ENCODE measurements at regions not wholly inside any gene's neighbourhood (a gene's known extent, or its start where the extent isn't known, plus 50 kb on each side); places are given as distances from the start of the nearest gene placed in this dataset.

- no peak for DNase-seq (ENCODE audit: low read depth in 2 of 2)
Measured at GRCh38 chr15:38647683-38648082, 83.1 kb upstream of the RASGRP1 start.

- no peak for DNase-seq (ENCODE audit: low read depth in 2 of 2)
Measured at GRCh38 chr15:38648121-38648843, 83.7 kb upstream of the RASGRP1 start.

GRCh38 chr15:38650384-38650783 lies 85.8 kb upstream of the RASGRP1 start:
- DNase-seq (ENCODE audit: low read depth in 2 of 2) = no peak

GRCh38 chr15:38650936-38651327 lies 86.3 kb upstream of the RASGRP1 start:
- DNase-seq (ENCODE audit: low read depth in 2 of 2) = no peak

GRCh38 chr15:38651328-38652038 lies 86.9 kb upstream of the RASGRP1 start:
- no peak for DNase-seq (ENCODE audit: low read depth in 2 of 2)

GRCh38 chr15:38652183-38652794 lies 87.7 kb upstream of the RASGRP1 start:
- DNase-seq (ENCODE audit: low read depth in 2 of 2) = no peak

GRCh38 chr15:38652998-38653397 lies 88.4 kb upstream of the RASGRP1 start:
- peak in 1 of 2 experiments; percentile 28 for DNase-seq (ENCODE audit: low read depth in 2 of 2)

- no peak for DNase-seq (ENCODE audit: low read depth in 2 of 2)
Measured at GRCh38 chr15:38658431-38658830, 93.8 kb upstream of the RASGRP1 start.

- no peak for DNase-seq (ENCODE audit: low read depth in 2 of 2)
Measured at GRCh38 chr15:38660738-38661137, 96.1 kb upstream of the RASGRP1 start.

- DNase-seq (ENCODE audit: low read depth in 2 of 2) = no peak
Measured at GRCh38 chr15:38662033-38662802, 97.6 kb upstream of the RASGRP1 start.

GRCh38 chr15:38662805-38663204 lies 98.2 kb upstream of the RASGRP1 start:
- no peak for DNase-seq (ENCODE audit: low read depth in 2 of 2)

- DNase-seq (ENCODE audit: low read depth in 2 of 2) = no peak
Measured at GRCh38 chr15:38665586-38666305, 101.1 kb upstream of the RASGRP1 start.

- DNase-seq (ENCODE audit: low read depth in 2 of 2) = no peak
Measured at GRCh38 chr15:38666865-38667510, 102.4 kb upstream of the RASGRP1 start.

- DNase-seq (ENCODE audit: low read depth in 2 of 2) = no peak
Measured at GRCh38 chr15:38667890-38668850, 103.6 kb upstream of the RASGRP1 start.

GRCh38 chr15:38668898-38669391 lies 104.3 kb upstream of the RASGRP1 start:
- no peak for DNase-seq (ENCODE audit: low read depth in 2 of 2)

- peak in 1 of 2 experiments; percentile 32 for DNase-seq (ENCODE audit: low read depth in 2 of 2)
Measured at GRCh38 chr15:38670128-38671005, 105.8 kb upstream of the RASGRP1 start.

GRCh38 chr15:38671006-38671387 lies 106.4 kb upstream of the RASGRP1 start:
- no peak for DNase-seq (ENCODE audit: low read depth in 2 of 2)

- no peak for DNase-seq (ENCODE audit: low read depth in 2 of 2)
Measured at GRCh38 chr15:38671675-38672254, 107.2 kb upstream of the RASGRP1 start.
